ENCODE measurements at regions not wholly inside any gene's neighbourhood (a gene's known extent, or its start where the extent isn't known, plus 50 kb on each side); places are given as distances from the start of the nearest gene placed in this dataset.

- TF ChIP-seq, protein P1, sequence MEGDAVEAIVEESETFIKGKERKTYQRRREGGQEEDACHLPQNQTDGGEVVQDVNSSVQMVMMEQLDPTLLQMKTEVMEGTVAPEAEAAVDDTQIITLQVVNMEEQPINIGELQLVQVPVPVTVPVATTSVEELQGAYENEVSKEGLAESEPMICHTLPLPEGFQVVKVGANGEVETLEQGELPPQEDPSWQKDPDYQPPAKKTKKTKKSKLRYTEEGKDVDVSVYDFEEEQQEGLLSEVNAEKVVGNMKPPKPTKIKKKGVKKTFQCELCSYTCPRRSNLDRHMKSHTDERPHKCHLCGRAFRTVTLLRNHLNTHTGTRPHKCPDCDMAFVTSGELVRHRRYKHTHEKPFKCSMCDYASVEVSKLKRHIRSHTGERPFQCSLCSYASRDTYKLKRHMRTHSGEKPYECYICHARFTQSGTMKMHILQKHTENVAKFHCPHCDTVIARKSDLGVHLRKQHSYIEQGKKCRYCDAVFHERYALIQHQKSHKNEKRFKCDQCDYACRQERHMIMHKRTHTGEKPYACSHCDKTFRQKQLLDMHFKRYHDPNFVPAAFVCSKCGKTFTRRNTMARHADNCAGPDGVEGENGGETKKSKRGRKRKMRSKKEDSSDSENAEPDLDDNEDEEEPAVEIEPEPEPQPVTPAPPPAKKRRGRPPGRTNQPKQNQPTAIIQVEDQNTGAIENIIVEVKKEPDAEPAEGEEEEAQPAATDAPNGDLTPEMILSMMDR (IDR thresholded peaks at IDR 0.05) = no peak
- TF ChIP-seq POLR2A (IDR thresholded peaks at IDR 0.05) = no peak
These were observed 100.2 kb upstream of the GREM2 start for GRCh38 chr1:240712014-240712731.

All from testis (tissue), 2 donors.